Activated naive CD8-positive, alpha-beta T cell treated with anti-CD3 and anti-CD28 coated beads for 36 hours (primary cell): ENCODE measurements at regions not wholly inside any gene's neighbourhood (a gene's known extent, or its start where the extent isn't known, plus 50 kb on each side); places are given as distances from the start of the nearest gene placed in this dataset.

Experiments
- DNase-seq: peaks from one replicate; pipeline ENCODE4 v3.0.0; 2021
- H3K27ac Mint-ChIP-seq: one replicate; pipeline ENCODE4 v1.8.0; 2022; ENCODE audit warnings: mild to moderate bottlenecking, moderate library complexity, mixed read lengths
- H3K27me3 Mint-ChIP-seq: one replicate; pipeline ENCODE4 v1.8.0; 2022; ENCODE audit warnings: mild to moderate bottlenecking, mixed read lengths
- H3K36me3 Mint-ChIP-seq: one replicate; pipeline ENCODE4 v1.8.0; 2021; ENCODE audit warnings: mild to moderate bottlenecking, mixed read lengths
- H3K4me1 Mint-ChIP-seq: one replicate; pipeline ENCODE4 v1.8.0; 2021; ENCODE audit warnings: mixed read lengths
- H3K4me3 Mint-ChIP-seq: one replicate; pipeline ENCODE4 v1.8.0; 2022; ENCODE audit warnings: mild to moderate bottlenecking, moderate library complexity, mixed read lengths
- H3K9me3 Mint-ChIP-seq: one replicate; pipeline ENCODE4 v1.8.0; 2022; ENCODE audit warnings: mixed read lengths

DNA sequence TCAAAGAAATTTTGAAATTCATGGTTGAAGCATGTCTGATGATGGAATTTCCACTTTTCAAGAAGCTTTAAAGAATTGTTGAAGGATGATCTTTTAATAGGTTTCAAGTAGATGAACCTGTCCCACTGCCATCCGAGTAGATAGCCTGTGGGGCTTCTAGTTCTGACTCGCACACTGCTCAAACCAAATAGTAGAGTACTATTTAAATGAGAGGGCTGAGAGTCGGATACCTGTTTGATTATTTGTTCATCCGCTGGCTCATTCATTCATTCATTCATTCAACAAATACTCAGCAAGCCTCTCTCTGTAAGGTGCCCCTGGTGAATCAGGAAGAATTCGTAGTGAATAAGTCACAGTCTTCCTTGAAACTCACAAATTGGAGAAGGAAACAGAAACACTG is 108.2 kb upstream of the IRX5 start:
- Mint-ChIP-seq H3K27me3 (peaks cover 6% of the 10 kb centered on the region), H3K4me3 (no peak overlapping the region), H3K4me1 (no peaks in the 10 kb centered on the region), H3K27ac (no peak overlapping the region), H3K9me3 (no peaks in the 10 kb centered on the region), H3K36me3 (no peaks in the 10 kb centered on the region)
- no peak for DNase-seq

DNA sequence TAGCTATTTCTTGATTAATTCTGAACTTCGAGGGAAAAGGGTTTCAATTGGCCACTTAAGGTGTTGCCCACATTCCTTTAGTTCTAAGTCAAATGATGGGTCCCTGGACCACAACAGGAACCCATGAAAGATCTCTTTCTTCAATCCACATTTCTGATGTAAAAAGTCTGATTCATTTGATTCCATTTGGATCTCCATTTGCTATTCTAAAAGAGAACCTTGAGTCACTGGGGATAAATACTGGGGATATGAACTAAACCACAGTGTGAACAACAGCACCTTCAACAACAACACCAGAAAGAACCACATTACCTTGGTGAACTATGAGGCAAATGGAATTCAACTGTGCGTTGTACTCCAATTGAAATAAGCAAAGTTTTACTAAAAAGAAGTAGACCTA is 108.9 kb upstream of the IRX5 start:
- no peak overlapping the region for H3K4me3 Mint-ChIP-seq
- H3K27ac Mint-ChIP-seq = no peak overlapping the region
- no peaks in the 10 kb centered on the region for H3K4me1 Mint-ChIP-seq
- no peak for DNase-seq
- no peaks in the 10 kb centered on the region for H3K36me3 Mint-ChIP-seq
- H3K9me3 Mint-ChIP-seq = no peaks in the 10 kb centered on the region
- peaks cover 8% of the 10 kb centered on the region for H3K27me3 Mint-ChIP-seq

DNA sequence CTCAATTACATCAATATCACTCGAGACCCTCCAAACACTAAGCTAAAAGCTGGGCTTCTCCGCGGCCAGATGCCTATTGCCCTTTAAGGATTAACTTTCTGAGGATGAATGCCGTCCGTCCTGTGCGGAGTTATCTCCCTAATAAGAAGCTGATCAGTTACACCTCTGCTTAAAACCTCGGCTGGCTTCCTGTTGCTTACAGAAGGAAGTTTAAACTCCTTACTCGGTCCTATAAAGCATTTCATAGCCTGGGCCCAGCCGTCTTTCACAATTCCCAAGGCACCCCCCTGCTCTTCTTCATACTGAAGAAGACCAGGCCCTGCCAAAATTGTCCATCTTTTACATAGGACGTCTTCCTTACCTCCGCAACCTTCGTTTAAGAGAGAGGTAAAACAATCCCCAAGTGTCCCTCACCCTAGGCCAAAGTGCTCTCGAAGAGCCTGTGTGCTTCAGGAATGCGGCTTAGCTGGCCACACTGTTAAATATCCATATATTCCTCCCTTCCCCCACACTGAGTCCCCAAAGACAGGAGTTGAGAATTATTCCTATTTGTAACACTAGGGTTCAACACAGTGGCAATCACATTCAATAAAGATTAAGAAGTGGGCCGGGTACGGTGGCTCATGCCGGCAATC is 112.6 kb upstream of the IRX5 start:
- Mint-ChIP-seq H3K9me3 (no peaks in the 10 kb centered on the region), H3K27me3 (peaks cover 12% of the 10 kb centered on the region), H3K36me3 (no peaks in the 10 kb centered on the region), H3K4me1 (no peaks in the 10 kb centered on the region), H3K4me3 (no peak overlapping the region), H3K27ac (no peak overlapping the region)
- DNase-seq = no peak

DNA sequence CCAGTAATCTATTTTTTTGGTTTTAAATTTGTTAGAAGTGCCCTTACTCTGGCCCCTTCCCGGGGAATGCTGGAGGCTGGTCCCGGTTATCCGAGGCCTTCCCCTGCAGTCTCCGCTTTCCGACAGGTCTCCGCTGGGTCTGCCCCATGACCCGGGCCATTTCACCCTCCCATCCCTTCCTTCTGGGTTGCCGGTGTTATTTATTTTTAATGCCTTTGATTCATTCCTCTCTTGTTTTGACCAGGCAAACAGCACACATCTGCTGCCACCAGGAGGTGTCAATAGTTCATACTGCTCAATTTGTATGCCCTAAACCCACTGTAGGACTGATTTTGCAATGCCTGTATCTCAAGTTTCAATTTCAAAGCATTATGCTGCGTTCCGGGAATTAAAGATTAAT is 113.2 kb upstream of the IRX5 start:
- H3K4me3 Mint-ChIP-seq = no peak overlapping the region
- H3K36me3 Mint-ChIP-seq = no peaks in the 10 kb centered on the region
- H3K9me3 Mint-ChIP-seq = no peaks in the 10 kb centered on the region
- H3K27ac Mint-ChIP-seq = no peak overlapping the region
- no peaks in the 10 kb centered on the region for H3K4me1 Mint-ChIP-seq
- DNase-seq = no peak
- peaks cover 12% of the 10 kb centered on the region for H3K27me3 Mint-ChIP-seq

DNA sequence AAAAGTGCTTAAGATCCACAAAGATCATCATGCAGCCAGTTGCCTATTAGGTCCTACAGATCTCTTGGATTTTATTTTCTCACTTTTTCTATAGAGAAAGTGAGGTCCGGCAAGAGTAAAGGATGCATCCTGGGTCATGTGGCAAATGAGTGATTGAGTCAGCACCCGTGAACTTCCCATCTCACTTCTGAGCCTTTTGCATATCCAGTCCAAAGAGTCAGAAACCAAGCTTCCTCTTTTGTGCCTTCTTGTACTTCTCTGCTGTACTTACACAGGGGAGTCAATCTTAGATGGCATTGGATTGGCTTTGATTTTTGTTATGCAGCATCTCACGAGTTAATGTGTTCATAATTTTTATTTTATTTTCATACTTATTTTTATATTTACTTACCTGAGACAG is 114.2 kb upstream of the IRX5 start:
- H3K4me1 Mint-ChIP-seq = no peaks in the 10 kb centered on the region
- no peaks in the 10 kb centered on the region for H3K9me3 Mint-ChIP-seq
- no peaks in the 10 kb centered on the region for H3K36me3 Mint-ChIP-seq
- no peak overlapping the region for H3K4me3 Mint-ChIP-seq
- no peak overlapping the region for H3K27ac Mint-ChIP-seq
- peaks cover 12% of the 10 kb centered on the region for H3K27me3 Mint-ChIP-seq
- no peak for DNase-seq

DNA sequence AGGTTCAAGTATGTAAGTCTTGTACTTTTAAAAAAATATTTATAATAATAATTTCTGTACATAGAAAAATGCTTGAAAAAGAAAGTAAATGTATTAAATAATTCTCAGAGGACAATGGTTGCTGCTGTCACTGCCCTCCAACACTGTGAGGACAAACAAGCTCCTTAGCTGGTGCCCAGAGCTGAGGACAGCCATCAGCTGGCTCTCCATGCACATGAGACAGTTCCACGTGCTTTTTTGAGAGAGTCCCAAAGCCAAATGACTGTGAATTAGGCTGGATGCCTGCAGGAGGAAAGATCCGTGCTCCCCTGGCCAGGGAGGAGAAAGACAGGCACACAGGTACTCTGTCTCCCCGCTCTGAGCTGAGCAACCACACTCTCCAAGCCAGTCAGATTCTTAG is 115.5 kb upstream of the IRX5 start:
- no peak for DNase-seq
- H3K27me3 Mint-ChIP-seq = peaks cover 12% of the 10 kb centered on the region
- H3K4me1 Mint-ChIP-seq = no peaks in the 10 kb centered on the region
- H3K36me3 Mint-ChIP-seq = no peaks in the 10 kb centered on the region
- H3K4me3 Mint-ChIP-seq = no peak overlapping the region
- no peak overlapping the region for H3K27ac Mint-ChIP-seq
- no peaks in the 10 kb centered on the region for H3K9me3 Mint-ChIP-seq

DNA sequence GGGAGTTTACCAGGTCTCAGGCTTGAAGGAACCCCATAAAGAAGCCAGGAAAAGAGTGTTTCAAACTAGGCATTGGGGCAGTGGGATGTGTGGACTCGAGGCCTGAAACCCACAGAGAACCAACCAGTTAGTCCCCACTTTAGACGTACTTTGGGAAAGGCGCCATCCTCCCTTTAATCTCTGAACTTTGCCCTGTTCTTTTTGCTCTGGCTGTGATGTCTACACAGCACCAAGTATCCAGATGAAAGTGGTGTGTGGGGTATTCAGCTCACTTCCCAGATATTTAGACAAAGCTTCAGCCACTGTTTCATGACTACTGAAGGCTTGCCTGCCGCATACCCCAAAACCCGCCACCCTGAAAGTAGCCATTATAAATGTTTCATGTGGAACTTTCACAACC is 116.9 kb upstream of the IRX5 start:
- Mint-ChIP-seq H3K4me1 (no peaks in the 10 kb centered on the region), H3K36me3 (no peaks in the 10 kb centered on the region), H3K27ac (no peak overlapping the region), H3K9me3 (no peaks in the 10 kb centered on the region), H3K4me3 (no peak overlapping the region), H3K27me3 (peaks cover 12% of the 10 kb centered on the region)
- DNase-seq = no peak

DNA sequence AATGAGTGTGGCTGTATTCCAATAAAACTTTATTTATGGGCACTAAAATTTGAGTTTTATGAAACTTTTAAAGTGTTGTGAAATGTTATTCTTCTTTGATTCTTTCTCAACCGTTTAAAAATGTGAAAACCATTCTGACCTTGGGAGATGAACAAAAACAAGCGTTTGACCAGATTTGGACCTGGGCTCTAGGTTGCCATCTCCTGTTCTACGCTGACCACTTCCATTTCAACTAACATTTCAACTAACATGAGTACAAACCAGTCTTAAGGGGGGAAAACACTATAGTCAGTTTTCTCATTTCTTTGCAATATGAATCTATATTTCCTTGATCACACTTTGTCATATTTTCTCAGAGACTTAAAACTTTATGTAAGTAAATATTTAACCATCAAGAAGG is 118.4 kb upstream of the IRX5 start:
- no peak for DNase-seq

DNA sequence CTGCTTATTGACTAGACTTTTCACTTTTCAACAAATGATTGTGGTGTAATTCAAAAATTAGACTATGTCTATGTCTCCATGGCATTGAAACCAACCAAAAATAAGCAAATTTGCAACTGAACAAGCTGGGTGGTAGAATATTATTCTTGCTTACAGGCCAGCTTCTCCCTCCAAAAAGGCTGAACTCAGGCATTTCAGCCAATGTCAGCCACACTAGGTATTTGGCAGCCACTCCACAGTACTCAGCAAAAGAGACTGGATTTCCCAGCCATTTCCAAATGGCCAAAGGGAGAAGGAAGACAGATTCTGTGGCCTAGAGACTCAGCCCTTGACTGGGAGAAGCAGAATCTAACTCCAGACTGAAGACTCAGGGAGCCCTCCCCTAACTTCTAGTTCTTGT is 121.8 kb upstream of the IRX5 start:
- H3K4me1 Mint-ChIP-seq = no peaks in the 10 kb centered on the region
- H3K9me3 Mint-ChIP-seq = no peaks in the 10 kb centered on the region
- H3K27ac Mint-ChIP-seq = no peak overlapping the region
- no peaks in the 10 kb centered on the region for H3K36me3 Mint-ChIP-seq
- H3K27me3 Mint-ChIP-seq = no peaks in the 10 kb centered on the region
- DNase-seq = no peak
- no peak overlapping the region for H3K4me3 Mint-ChIP-seq

More for the DNA sequence above, 118.4 kb upstream of the IRX5 start:
- no peaks in the 10 kb centered on the region for H3K4me1 Mint-ChIP-seq
- H3K27me3 Mint-ChIP-seq = peaks cover 4% of the 10 kb centered on the region
- H3K27ac Mint-ChIP-seq = no peak overlapping the region
- H3K4me3 Mint-ChIP-seq = no peak overlapping the region
- no peaks in the 10 kb centered on the region for H3K9me3 Mint-ChIP-seq
- no peaks in the 10 kb centered on the region for H3K36me3 Mint-ChIP-seq

DNA sequence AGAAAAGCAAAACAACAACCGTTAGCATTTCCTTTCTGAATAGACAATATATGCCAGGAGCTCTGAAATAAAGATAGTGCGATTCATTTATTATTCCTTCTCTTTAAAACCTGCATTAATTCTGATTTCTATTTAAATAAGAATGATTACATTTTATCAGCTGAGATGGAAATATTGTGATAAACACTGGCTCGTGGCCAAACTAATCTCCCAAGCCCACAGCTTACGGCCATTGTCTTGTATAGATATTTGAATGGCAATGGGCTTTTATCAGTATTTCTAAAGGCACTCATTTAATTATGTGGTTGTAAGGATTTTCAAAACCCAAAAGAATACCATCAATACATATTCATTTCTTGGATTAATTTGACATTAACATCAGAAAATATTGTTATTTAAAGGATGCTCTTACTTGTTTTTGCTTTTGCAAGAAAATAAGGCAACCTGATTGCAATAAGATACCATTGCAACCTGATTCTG is 123.7 kb upstream of the IRX5 start:
- no peak for DNase-seq
- H3K36me3 Mint-ChIP-seq = no peaks in the 10 kb centered on the region
- no peak overlapping the region for H3K4me3 Mint-ChIP-seq
- no peaks in the 10 kb centered on the region for H3K4me1 Mint-ChIP-seq
- no peak overlapping the region for H3K27ac Mint-ChIP-seq
- H3K9me3 Mint-ChIP-seq = no peaks in the 10 kb centered on the region
- peaks cover 4% of the 10 kb centered on the region for H3K27me3 Mint-ChIP-seq

DNA sequence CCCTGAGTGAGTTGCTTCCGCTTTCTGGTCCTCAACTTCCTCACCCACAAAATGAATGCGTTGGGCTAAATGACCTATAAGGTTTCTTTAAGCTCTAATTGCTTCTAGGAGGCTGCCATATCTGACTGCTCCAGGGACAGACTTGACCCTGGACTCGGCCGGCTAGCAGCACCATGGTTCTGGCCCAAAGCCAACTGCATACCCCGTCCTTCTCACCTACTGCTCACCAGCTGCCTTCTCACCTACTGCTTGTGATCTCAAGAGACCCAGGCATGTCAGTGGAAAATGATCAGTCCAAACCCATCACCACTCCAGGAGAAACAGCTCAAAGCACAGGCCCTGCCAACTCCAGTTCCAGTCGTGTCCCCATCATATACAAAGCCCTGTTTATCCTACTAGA is 124.3 kb upstream of the IRX5 start:
- Mint-ChIP-seq H3K36me3 (no peaks in the 10 kb centered on the region), H3K27ac (no peak overlapping the region), H3K27me3 (peaks cover 4% of the 10 kb centered on the region), H3K9me3 (no peaks in the 10 kb centered on the region), H3K4me3 (no peak overlapping the region), H3K4me1 (no peaks in the 10 kb centered on the region)
- no peak for DNase-seq

DNA sequence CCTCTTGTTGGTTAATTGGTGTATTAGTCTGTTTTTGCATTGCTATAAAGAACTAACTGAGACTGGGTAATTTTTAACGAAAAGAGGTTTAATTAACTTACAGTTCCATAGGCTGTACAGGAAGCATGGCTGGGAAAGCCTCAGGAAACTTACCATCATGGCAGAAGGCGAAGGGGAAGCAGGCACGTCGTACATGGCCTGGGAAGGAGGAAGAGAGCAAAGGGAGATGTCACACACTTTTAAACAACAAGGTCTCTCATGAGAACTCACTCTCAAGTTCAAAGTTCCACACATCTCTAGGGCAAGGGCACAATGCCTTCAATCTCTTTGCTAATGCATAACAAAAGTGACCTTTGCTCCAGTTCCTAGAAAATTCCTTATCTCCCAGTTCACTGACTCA is 125.0 kb upstream of the IRX5 start:
- Mint-ChIP-seq H3K9me3 (no peaks in the 10 kb centered on the region), H3K4me3 (no peak overlapping the region), H3K36me3 (no peaks in the 10 kb centered on the region), H3K4me1 (no peaks in the 10 kb centered on the region), H3K27me3 (peaks cover 4% of the 10 kb centered on the region), H3K27ac (no peak overlapping the region)
- no peak for DNase-seq

DNA sequence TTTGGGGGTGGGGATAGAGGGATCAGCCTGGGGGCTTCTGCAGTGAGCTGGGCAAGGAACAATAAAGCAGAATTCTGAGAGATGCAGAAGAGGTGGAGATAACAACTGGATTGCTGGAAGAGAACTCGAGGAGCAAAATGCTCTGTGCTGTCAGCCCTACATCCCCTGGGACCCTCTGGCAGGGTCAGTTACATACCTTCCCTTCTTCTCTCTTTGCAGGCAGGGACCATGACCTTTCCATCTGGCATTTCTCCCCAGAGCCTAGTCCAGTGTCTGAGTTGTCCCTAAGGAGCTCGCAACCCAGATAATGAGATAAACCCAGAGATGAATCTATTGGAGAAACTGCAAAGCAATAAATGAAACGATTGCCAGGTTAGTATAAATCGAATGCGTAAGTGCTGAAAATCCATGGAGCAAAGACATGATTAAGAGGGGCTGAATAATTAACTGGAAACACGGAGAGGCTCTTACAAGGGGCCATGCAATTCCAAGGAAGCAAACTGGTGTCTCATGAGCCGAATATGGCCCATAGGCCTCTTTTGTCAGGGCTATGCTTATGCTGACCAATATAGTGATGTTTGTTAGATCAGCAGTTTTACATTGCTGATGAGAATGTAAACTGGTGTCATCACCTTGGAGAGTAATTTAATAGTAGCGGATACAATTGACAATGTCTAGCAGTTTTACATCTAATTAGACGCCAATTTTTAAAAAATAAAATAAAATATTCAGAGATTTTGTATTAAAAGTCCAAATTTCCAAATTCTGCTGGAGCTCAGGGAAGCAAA is 129.4 kb upstream of the IRX5 start:
- DNase-seq = no peak
- Mint-ChIP-seq H3K4me3 (no peak overlapping the region), H3K36me3 (no peaks in the 10 kb centered on the region), H3K4me1 (no peaks in the 10 kb centered on the region), H3K9me3 (peaks cover 6% of the 10 kb centered on the region), H3K27me3 (peaks cover 4% of the 10 kb centered on the region), H3K27ac (no peak overlapping the region)

DNA sequence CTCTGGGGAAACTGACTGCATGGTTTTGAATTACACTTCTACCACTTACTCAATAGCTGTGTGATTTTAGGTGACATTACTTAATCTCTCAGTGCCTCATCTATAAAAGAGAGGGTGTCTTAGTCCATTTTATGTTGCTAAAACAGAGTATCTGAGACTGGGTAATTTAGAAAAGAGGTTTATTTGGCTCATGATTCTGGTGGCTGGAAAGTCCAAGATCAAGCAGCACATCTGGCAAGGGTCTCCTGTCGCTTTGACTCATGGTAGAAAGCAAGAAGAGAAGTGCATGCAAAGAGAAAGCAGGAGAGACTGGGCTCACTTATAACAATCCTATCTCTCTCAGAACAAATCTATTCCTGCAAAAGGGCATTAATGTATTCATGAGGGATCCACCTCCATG is 132.4 kb upstream of the IRX5 start:
- H3K27me3 Mint-ChIP-seq = peaks cover 4% of the 10 kb centered on the region
- no peaks in the 10 kb centered on the region for H3K36me3 Mint-ChIP-seq
- peaks cover 6% of the 10 kb centered on the region for H3K9me3 Mint-ChIP-seq

DNA sequence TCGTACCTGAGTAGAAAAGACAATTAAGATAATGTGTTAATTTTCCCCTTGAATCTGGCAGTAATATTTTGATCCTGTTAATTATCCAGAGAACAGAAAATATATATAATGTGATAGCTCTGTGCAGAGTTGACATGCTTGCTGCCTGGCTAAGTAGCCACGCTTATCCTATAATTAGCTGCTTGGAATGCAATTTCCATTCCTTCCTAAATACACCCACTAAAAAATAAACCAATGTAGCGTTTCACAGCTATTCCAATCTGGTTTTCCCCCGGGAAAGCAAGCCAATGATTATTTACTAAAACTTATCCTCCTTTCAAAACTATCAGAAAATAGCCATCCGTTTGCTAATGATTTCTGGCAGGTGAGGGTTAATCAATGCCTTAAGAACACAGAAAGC is 134.5 kb upstream of the IRX5 start:
- H3K27ac Mint-ChIP-seq = no peak overlapping the region
- no peak for DNase-seq
- no peaks in the 10 kb centered on the region for H3K4me1 Mint-ChIP-seq
- H3K9me3 Mint-ChIP-seq = peaks cover 6% of the 10 kb centered on the region
- no peaks in the 10 kb centered on the region for H3K36me3 Mint-ChIP-seq
- no peaks in the 10 kb centered on the region for H3K27me3 Mint-ChIP-seq
- H3K4me3 Mint-ChIP-seq = no peak overlapping the region

More for the DNA sequence above, 132.4 kb upstream of the IRX5 start:
- Mint-ChIP-seq H3K4me3 (no peak overlapping the region), H3K27ac (no peak overlapping the region), H3K4me1 (no peaks in the 10 kb centered on the region)
- DNase-seq = no peak

DNA sequence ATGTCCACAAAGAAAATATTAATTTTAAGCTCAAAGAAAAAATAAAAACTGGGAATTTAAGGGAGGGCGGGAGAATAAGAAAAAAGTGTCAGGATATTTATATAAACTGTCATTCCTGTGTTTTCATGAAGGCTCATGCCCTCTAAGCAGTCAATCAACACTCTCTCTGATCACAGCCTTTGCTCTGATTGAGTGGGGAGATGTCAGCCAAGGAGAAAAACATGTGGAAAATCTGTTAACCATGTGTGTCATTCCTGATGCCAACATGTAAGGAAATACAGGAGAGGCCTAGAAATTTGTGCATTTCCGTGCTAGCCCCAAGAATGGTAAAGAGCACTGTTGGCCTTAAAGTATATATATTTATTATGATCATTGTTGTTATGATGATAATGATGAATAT is 137.9 kb upstream of the IRX5 start:
- DNase-seq = no peak
- Mint-ChIP-seq H3K27me3 (no peaks in the 10 kb centered on the region), H3K27ac (no peak overlapping the region)

More for the DNA sequence above, 137.9 kb upstream of the IRX5 start:
- H3K9me3 Mint-ChIP-seq = no peaks in the 10 kb centered on the region
- H3K4me3 Mint-ChIP-seq = no peak overlapping the region
- H3K4me1 Mint-ChIP-seq = no peaks in the 10 kb centered on the region
- H3K36me3 Mint-ChIP-seq = no peaks in the 10 kb centered on the region
